OCI-LY7 (cell line): ENCODE measurements at regions not wholly inside any gene's neighbourhood (a gene's known extent, or its start where the extent isn't known, plus 50 kb on each side); places are given as distances from the start of the nearest gene placed in this dataset.
"Not testable (repeated sequence)": the region's sequence is repeated elsewhere in the genome, so short reads cannot be mapped to it uniquely, and the experiment has no call there.

ENCODE experiments used
- BruUV-seq: library from RNA; stranded (reverse); fragments of 400-500 nt; replicated peaks from 2 replicates; lab custom pipeline; 2021; lab: Mats Ljungman, UMichigan
- CTCF ChIA-PET: fragments of 300-600 bp; sonication (Branson Sonifier 250); formaldehyde crosslinking; loops from one replicate; lab custom pipeline; 2022; ENCODE audit warnings: antibody characterized with exemption; ENCODE audit not compliant: unreplicated experiment; lab: Charles Lee
- POLR2A ChIA-PET: fragments of 300-600 bp; sonication (Branson Sonifier 250); formaldehyde crosslinking; loops from one replicate; lab custom pipeline; 2022; ENCODE audit warnings: antibody characterized with exemption; lab: Charles Lee
- DNase-seq: peaks from one replicate; pipeline ENCODE4 v3.0.0-alpha.2; 2015; ENCODE audit warnings: low spot score
- H2AFZ ChIP-seq: fragments of 200-600 bp; sonication (generic), shearing (Covaris generic); 2 replicates; pipeline ENCODE4 v1.6.1; 2014; ENCODE audit warnings: mild to moderate bottlenecking, antibody characterized with exemption, low read length, moderate library complexity
- H3K27ac ChIP-seq: fragments of 200-600 bp; sonication (generic); 2 replicates; pipeline ENCODE4 v1.5.1; 2014; ENCODE audit warnings: mixed run types, low read depth, mild to moderate bottlenecking, moderate library complexity, low read length, inconsistent platforms; ENCODE audit not compliant: poor library complexity, severe bottlenecking
- H3K36me3 ChIP-seq: fragments of 200-600 bp; sonication (generic); 2 replicates; pipeline ENCODE4 v1.6.1; 2014; ENCODE audit warnings: mild to moderate bottlenecking, antibody characterized with exemption, low read length, moderate library complexity, mixed read lengths; ENCODE audit not compliant: insufficient read depth
- H3K4me1 ChIP-seq: fragments of 200-600 bp; sonication (generic); 2 replicates; pipeline ENCODE4 v1.5.1; 2014; ENCODE audit warnings: mild to moderate bottlenecking, low read length; ENCODE audit not compliant: insufficient read depth, poor library complexity, severe bottlenecking
- H3K4me2 ChIP-seq: fragments of 200-600 bp; sonication (generic); 2 replicates; pipeline ENCODE4 v1.6.1; 2014; ENCODE audit warnings: mild to moderate bottlenecking, low read length
- H3K4me3 ChIP-seq: fragments of 200-600 bp; sonication (generic); 2 replicates; pipeline ENCODE4 v1.5.1; 2014; ENCODE audit warnings: mild to moderate bottlenecking, low read depth, low read length; ENCODE audit not compliant: poor library complexity, severe bottlenecking
- H3K79me2 ChIP-seq: fragments of 200-600 bp; sonication (generic); 2 replicates; pipeline ENCODE4 v1.6.1; 2016; ENCODE audit warnings: low read depth, mild to moderate bottlenecking, low read length, moderate library complexity, mixed read lengths; ENCODE audit not compliant: insufficient read depth
- H3K9me2 ChIP-seq: fragments of 200-600 bp; sonication (generic); 2 replicates; pipeline ENCODE4 v1.6.1; 2016; ENCODE audit warnings: mild to moderate bottlenecking, low read length, mixed read lengths; ENCODE audit not compliant: insufficient read depth
- H3K9me3 ChIP-seq: fragments of 200-600 bp; sonication (generic); 2 replicates; pipeline ENCODE4 v1.6.1; 2014; ENCODE audit warnings: mild to moderate bottlenecking, mixed run types, low read length, mixed read lengths
- H4K20me1 ChIP-seq: fragments of 200-600 bp; sonication (generic); 2 replicates; pipeline ENCODE4 v1.6.1; 2014; ENCODE audit warnings: mild to moderate bottlenecking, antibody characterized with exemption, low read length, moderate library complexity, mixed read lengths; ENCODE audit not compliant: insufficient read depth
- EZH2phosphoT487 ChIP-seq: fragments of 200-600 bp; sonication (generic); IDR thresholded peaks from 2 replicates; pipeline ENCODE4 v1.6.1; 2018; ENCODE audit warnings: low read depth, borderline replicate concordance, mild to moderate bottlenecking, mixed run types, antibody characterized with exemption, low read length, moderate library complexity, mixed read lengths
- intact Hi-C: fragments of 100-400 bp; cut with micrococcal nuclease; formaldehyde crosslinking; loops from one replicate; pipeline ENCODE4 v1.10.0; 2022; ENCODE audit not compliant: unreplicated experiment
- TF ChIP-seq, protein P1 (sequence below): fragments of 200-600 bp; sonication (generic); conservative IDR thresholded peaks from 2 replicates; pipeline ENCODE4 v1.5.1; 2014; ENCODE audit warnings: mild to moderate bottlenecking, antibody characterized with exemption, low read length, moderate library complexity, mixed read lengths

DNA sequence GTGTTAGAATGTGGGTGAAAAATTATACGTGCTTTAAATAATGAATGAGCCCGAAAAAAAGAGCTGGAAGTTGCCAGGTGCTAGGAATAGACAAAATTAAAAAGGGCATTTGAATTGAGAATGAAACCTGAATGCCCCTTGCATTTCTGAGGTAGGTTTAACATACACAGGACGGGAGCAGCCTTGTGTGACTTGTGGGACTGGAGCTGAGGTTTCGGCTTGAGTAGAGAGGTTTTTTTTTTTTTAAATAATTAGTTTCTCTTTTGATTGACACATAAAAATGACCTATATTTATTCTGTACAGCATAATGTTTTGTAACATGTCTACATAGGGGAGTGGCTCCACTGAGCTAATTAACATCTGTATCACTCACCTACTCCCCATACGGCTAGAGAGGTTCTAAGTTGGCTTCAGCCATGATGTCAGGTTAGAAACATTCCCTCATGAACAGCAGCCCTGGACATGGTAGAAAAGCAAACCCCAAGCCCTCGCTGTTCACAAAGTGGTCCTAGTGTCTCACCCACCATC lies 424.0 kb downstream of the TMEM121 start:
- H3K4me2 ChIP-seq, H3K4me1 ChIP-seq, POLR2A ChIA-PET, CTCF ChIA-PET, H3K4me3 ChIP-seq, BruUV-seq, H4K20me1 ChIP-seq, H3K27ac ChIP-seq, DNase-seq, H3K9me2 ChIP-seq, H3K36me3 ChIP-seq, H2AFZ ChIP-seq, H3K79me2 ChIP-seq, intact Hi-C loops, H3K9me3 ChIP-seq: not testable (repeated sequence)

- H3K4me3 ChIP-seq: no peak overlapping the region
- H2AFZ ChIP-seq: no peak overlapping the region
- ChIA-PET POLR2A (no interaction called here), CTCF (no interaction called here)
- no peaks in the 10 kb centered on the region for H3K4me1 ChIP-seq
- no peaks in the 10 kb centered on the region for H3K79me2 ChIP-seq
- TF ChIP-seq, protein P1, sequence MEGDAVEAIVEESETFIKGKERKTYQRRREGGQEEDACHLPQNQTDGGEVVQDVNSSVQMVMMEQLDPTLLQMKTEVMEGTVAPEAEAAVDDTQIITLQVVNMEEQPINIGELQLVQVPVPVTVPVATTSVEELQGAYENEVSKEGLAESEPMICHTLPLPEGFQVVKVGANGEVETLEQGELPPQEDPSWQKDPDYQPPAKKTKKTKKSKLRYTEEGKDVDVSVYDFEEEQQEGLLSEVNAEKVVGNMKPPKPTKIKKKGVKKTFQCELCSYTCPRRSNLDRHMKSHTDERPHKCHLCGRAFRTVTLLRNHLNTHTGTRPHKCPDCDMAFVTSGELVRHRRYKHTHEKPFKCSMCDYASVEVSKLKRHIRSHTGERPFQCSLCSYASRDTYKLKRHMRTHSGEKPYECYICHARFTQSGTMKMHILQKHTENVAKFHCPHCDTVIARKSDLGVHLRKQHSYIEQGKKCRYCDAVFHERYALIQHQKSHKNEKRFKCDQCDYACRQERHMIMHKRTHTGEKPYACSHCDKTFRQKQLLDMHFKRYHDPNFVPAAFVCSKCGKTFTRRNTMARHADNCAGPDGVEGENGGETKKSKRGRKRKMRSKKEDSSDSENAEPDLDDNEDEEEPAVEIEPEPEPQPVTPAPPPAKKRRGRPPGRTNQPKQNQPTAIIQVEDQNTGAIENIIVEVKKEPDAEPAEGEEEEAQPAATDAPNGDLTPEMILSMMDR: no peak
- no peak for TF ChIP-seq EZH2phosphoT487
- H3K36me3 ChIP-seq: no peaks in the 10 kb centered on the region
- BruUV-seq: no TSS peak
- H3K9me3 ChIP-seq: no peaks in the 10 kb centered on the region
- intact Hi-C loops: no loop called here
- no peaks in the 10 kb centered on the region for H3K9me2 ChIP-seq
- no peaks in the 10 kb centered on the region for H4K20me1 ChIP-seq
- DNase-seq: no peak
- no peak overlapping the region for H3K4me2 ChIP-seq
- H3K27ac ChIP-seq: no peak overlapping the region
These were observed 425.0 kb downstream of the TMEM121 start for GRCh38 chr14:105951399-105951798.

GRCh38 chr14:105952222-105952621 lies 425.8 kb downstream of the TMEM121 start:
- no TSS peak for BruUV-seq
- Histone ChIP-seq H3K9me2 (no peaks in the 10 kb centered on the region), H3K4me1 (no peaks in the 10 kb centered on the region), H3K4me3 (no peak overlapping the region), H3K36me3 (no peaks in the 10 kb centered on the region), H3K79me2 (no peaks in the 10 kb centered on the region), H3K4me2 (no peak overlapping the region), H3K27ac (no peak overlapping the region), H2AFZ (no peak overlapping the region), H3K9me3 (no peaks in the 10 kb centered on the region), H4K20me1 (no peaks in the 10 kb centered on the region)
- TF ChIP-seq, protein P1: no peak
- no peak for TF ChIP-seq EZH2phosphoT487
- CTCF ChIA-PET: no interaction called here
- POLR2A ChIA-PET: no interaction called here
- intact Hi-C loops: no loop called here
- DNase-seq: no peak
